Nephron (organoid): ENCODE measurements at regions not wholly inside any gene's neighbourhood (a gene's known extent, or its start where the extent isn't known, plus 50 kb on each side); places are given as distances from the start of the nearest gene placed in this dataset.
A peak's percentile ranks its signal among the peaks of the same experiment; 100 is the strongest.

Source experiments
- H3K27ac Mint-ChIP-seq, 3 experiments: 2 replicates each; pipeline ENCODE4 v1.8.0; 2020; ENCODE audit warnings: mixed read lengths in 3 of 3, mild to moderate bottlenecking in 2 of 3, moderate library complexity in 1 of 3
- H3K27me3 Mint-ChIP-seq: 2 replicates; pipeline ENCODE4 v1.8.0; 2021; ENCODE audit warnings: low read depth, mild to moderate bottlenecking, moderate library complexity, mixed read lengths
- H3K36me3 Mint-ChIP-seq: 2 replicates; pipeline ENCODE4 v1.8.0; 2020; ENCODE audit warnings: low read depth, mixed read lengths
- H3K4me1 Mint-ChIP-seq: 2 replicates; pipeline ENCODE4 v1.8.0; 2020; ENCODE audit warnings: mixed read lengths
- H3K4me3 Mint-ChIP-seq, 3 experiments: 2 replicates each; pipeline ENCODE4 v1.8.0; 2020; ENCODE audit warnings: mild to moderate bottlenecking in 3 of 3, mixed read lengths in 3 of 3, moderate library complexity in 2 of 3
- H3K9me3 Mint-ChIP-seq: 2 replicates; pipeline ENCODE4 v1.8.0; 2020; ENCODE audit warnings: mixed read lengths
- TF ChIP-seq, protein P1 (sequence below), 3 experiments: fragments of 200-600 bp; sonication (generic); IDR thresholded peaks; one replicate each; pipeline ENCODE4 v1.5.0; 2021; ENCODE audit warnings: antibody characterized with exemption in 3 of 3; ENCODE audit not compliant: unreplicated experiment in 3 of 3

DNA sequence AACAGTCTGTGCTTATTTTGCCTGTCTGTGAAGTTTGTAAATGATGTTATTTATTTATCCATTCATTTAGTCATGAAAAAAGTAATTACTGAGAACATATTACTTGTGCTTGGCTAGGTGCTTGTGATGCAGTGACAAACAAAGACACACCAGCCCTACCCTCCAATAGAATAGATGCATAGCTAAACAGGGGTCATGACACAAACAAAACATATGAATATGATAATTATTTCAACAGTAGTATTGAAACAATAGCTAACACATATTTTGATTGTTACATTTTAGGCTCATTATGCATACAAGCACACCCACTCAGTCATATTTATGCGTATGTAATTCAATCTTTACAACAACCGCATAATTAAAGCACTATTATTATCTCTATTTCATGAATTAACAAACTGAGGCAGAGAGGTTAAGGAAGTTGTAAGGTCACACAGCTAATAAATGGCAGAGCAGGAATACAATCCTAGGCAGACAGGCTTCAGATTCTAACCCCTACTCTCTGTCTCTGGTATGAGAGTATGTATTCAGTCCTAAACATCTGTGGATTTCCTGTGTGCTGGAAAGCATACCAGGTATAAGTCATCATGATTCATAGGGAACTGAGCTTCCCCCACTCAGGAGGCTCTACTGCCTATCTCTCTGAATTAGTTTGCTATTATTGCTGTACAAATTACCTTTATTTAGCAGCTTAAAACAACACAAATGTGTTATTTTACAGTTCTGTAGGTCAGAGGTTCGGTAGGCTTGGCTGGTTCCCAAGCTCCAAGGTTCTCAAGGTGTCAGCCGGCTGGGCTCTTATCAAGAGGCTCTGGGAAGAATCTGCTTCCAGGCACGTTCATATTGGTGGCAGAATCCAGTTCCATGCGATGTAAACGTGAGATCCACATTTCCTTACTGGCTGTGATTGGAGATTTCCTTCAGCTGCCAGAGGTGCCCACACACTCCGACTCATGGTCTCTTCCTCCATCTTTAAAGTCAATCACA lies 509.4 kb downstream of the GALC start:
- Mint-ChIP-seq H3K27me3 (no peaks in the 10 kb centered on the region), H3K36me3 (no peaks in the 10 kb centered on the region), H3K4me3 (no peak overlapping the region), H3K27ac (no peak overlapping the region), H3K4me1 (no peaks in the 10 kb centered on the region), H3K9me3 (peaks cover 4% of the 10 kb centered on the region)
- TF ChIP-seq, protein P1, sequence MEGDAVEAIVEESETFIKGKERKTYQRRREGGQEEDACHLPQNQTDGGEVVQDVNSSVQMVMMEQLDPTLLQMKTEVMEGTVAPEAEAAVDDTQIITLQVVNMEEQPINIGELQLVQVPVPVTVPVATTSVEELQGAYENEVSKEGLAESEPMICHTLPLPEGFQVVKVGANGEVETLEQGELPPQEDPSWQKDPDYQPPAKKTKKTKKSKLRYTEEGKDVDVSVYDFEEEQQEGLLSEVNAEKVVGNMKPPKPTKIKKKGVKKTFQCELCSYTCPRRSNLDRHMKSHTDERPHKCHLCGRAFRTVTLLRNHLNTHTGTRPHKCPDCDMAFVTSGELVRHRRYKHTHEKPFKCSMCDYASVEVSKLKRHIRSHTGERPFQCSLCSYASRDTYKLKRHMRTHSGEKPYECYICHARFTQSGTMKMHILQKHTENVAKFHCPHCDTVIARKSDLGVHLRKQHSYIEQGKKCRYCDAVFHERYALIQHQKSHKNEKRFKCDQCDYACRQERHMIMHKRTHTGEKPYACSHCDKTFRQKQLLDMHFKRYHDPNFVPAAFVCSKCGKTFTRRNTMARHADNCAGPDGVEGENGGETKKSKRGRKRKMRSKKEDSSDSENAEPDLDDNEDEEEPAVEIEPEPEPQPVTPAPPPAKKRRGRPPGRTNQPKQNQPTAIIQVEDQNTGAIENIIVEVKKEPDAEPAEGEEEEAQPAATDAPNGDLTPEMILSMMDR (IDR thresholded peaks at IDR 0.05; ENCODE audit: unreplicated experiment in 3 of 3), result no peak

DNA sequence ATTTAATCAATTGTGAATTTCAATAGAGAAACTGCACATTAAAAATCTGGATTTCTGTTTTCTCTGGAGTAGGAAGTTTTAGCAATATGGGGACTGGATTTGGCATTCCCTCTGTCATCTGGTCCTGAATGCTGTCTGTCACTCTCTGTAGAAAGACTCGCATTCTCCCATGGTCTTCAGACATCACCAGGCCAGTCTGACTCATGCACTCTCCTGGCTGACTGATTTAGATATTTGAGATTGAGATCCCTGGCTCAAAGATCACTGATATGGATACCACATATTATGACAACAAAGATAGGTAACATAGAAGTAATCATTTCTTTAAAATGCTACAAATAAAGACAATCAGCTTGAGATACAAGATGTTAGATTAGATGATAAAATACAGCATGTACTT lies 524.5 kb downstream of the GALC start:
- no peaks in the 10 kb centered on the region for H3K27me3 Mint-ChIP-seq
- H3K4me1 Mint-ChIP-seq, result no peaks in the 10 kb centered on the region
- TF ChIP-seq, protein P1 (IDR thresholded peaks at IDR 0.05; ENCODE audit: unreplicated experiment in 3 of 3), result no peak
- H3K36me3 Mint-ChIP-seq, result no peaks in the 10 kb centered on the region
- no peak overlapping the region for H3K27ac Mint-ChIP-seq
- H3K9me3 Mint-ChIP-seq, result no peaks in the 10 kb centered on the region
- no peak overlapping the region for H3K4me3 Mint-ChIP-seq

- Mint-ChIP-seq H3K4me3 (no peak overlapping the region), H3K36me3 (no peaks in the 10 kb centered on the region), H3K4me1 (no peaks in the 10 kb centered on the region), H3K27ac (no peak overlapping the region), H3K9me3 (no peaks in the 10 kb centered on the region), H3K27me3 (no peaks in the 10 kb centered on the region)
- TF ChIP-seq, protein P1 (IDR thresholded peaks at IDR 0.05; ENCODE audit: unreplicated experiment in 3 of 3), result no peak
These were observed 525.4 kb downstream of the GALC start for GRCh38 chr14:87467578-87467977.

- TF ChIP-seq, protein P1 (IDR thresholded peaks at IDR 0.05; ENCODE audit: unreplicated experiment in 3 of 3), result no peak
- no peaks in the 10 kb centered on the region for H3K4me1 Mint-ChIP-seq
- H3K4me3 Mint-ChIP-seq, result no peak overlapping the region
- no peak overlapping the region for H3K27ac Mint-ChIP-seq
- no peaks in the 10 kb centered on the region for H3K36me3 Mint-ChIP-seq
- H3K27me3 Mint-ChIP-seq, result no peaks in the 10 kb centered on the region
- no peaks in the 10 kb centered on the region for H3K9me3 Mint-ChIP-seq
These were observed 527.2 kb downstream of the GALC start for GRCh38 chr14:87465770-87466169.

GRCh38 chr14:87461704-87462103 lies 531.3 kb downstream of the GALC start:
- H3K27me3 Mint-ChIP-seq, result no peaks in the 10 kb centered on the region
- TF ChIP-seq, protein P1 (IDR thresholded peaks at IDR 0.05; ENCODE audit: unreplicated experiment in 3 of 3), result no peak
- H3K4me3 Mint-ChIP-seq, result no peak overlapping the region
- no peaks in the 10 kb centered on the region for H3K4me1 Mint-ChIP-seq
- no peaks in the 10 kb centered on the region for H3K9me3 Mint-ChIP-seq
- peak overlapping the region in 1 of 3 experiments; percentile 61 for H3K27ac Mint-ChIP-seq
- no peaks in the 10 kb centered on the region for H3K36me3 Mint-ChIP-seq

GRCh38 chr14:87457720-87458119 lies 535.3 kb downstream of the GALC start:
- Mint-ChIP-seq H3K4me3 (no peak overlapping the region), H3K9me3 (peaks cover 3% of the 10 kb centered on the region), H3K27ac (no peak overlapping the region), H3K27me3 (no peaks in the 10 kb centered on the region), H3K36me3 (no peaks in the 10 kb centered on the region), H3K4me1 (no peaks in the 10 kb centered on the region)
- TF ChIP-seq, protein P1 (IDR thresholded peaks at IDR 0.05; ENCODE audit: unreplicated experiment in 3 of 3), result no peak
